Urinary bladder (tissue), 3 donors: ENCODE measurements at regions not wholly inside any gene's neighbourhood (a gene's known extent, or its start where the extent isn't known, plus 50 kb on each side); places are given as distances from the start of the nearest gene placed in this dataset.
"Not testable (repeated sequence)": the region's sequence is repeated elsewhere in the genome, so short reads cannot be mapped to it uniquely, and the experiment has no call there.

Source experiments
- DNase-seq: peaks from one replicate; pipeline ENCODE4 v3.0.0-alpha.2; 2015; ENCODE audit errors: extremely low spot score
- H3K27ac ChIP-seq: one replicate; pipeline ENCODE4 v1.5.1; 2013; ENCODE audit warnings: low read depth, mild to moderate bottlenecking, moderate library complexity
- H3K36me3 ChIP-seq: one replicate; pipeline ENCODE4 v1.6.1; 2013; ENCODE audit warnings: mild to moderate bottlenecking, moderate library complexity; ENCODE audit not compliant: insufficient read depth
- H3K4me1 ChIP-seq: one replicate; pipeline ENCODE4 v1.6.1; 2013; ENCODE audit warnings: mild to moderate bottlenecking, moderate library complexity; ENCODE audit not compliant: insufficient read depth
- H3K4me3 ChIP-seq: one replicate; pipeline ENCODE4 v1.5.1; 2013; ENCODE audit warnings: low read depth, low read length
- WGBS: extraction: QIAGEN DNeasy Blood & Tissue Kit; methylation state at CpG from one replicate; pipeline ENCODE4 v1.1.7; 2013; 5-methylcytosine and 5-hydroxymethylcytosine counted together
- donor health status: healthy with polysubstance abuse.
- donor health status: healthy.

DNA sequence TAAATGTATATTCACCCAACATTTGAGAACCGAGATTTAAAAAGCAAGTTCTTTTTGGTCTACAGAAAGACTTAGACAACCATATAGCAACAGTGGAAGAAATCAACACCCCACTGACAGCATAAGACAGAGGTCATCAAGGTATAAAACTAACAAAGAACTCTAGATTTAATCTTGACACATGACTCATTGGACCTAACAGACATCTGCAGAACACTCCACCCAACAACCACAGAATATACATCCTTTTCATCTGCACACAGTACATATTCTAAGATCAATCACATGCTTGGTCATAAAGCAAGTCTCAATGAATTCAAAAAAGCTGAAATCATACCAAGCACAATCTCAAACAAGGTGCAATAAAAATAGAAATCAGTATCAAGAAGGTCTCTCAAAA lies 65.8 kb downstream of the SPIN4 start:
- Histone ChIP-seq H3K4me3 (no peak overlapping the region), H3K36me3 (no peaks in the 10 kb centered on the region), H3K27ac (no peak overlapping the region), H3K4me1 (no peaks in the 10 kb centered on the region)
- no peak for DNase-seq
- 90% methylated on average over 1 of the region's 1 CpG for WGBS

DNA sequence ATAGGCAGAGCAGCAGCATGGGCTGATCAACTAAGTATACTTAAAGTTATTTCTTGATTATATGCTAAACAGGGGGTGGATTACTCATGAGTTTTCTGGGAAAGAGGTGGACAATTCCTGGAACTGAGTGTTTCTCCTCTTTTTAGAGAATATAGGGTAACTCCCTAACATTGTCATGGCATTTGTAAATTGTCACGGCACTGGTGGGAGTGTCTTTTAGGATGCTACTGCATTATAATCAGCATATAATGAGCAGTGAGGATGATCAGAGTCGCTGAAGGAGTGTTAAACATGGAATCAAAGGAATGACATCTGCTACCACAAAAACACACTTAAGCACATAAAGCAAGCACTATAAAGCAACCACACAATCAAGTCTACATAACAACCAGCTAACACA lies 66.5 kb downstream of the SPIN4 start:
- Histone ChIP-seq H3K36me3 (no peaks in the 10 kb centered on the region), H3K27ac (no peak overlapping the region), H3K4me1 (no peaks in the 10 kb centered on the region), H3K4me3 (no peak overlapping the region)
- DNase-seq = no peak
- 91% methylated on average over 2 of the region's 2 CpGs for WGBS

DNA sequence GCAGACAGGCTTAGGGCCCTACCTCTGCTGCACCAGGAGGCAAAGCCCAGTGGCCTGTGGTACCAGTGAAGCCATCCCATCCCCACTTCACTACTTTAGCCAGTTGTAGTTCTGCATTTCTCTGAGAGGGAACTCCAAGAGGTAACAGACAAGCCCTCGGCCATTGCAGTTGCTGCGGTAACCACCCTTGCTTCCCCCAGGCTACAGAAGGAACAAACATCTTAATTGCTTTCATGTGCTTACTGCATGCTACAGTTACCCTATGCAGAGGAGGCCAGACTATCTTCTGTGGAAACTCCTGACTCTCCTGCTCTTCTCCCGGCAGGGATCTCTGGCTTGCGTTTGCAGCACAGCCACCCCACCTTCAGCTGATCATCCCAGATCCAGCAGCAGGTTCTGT lies 67.8 kb downstream of the SPIN4 start:
- WGBS = 79% methylated on average over 4 of the region's 4 CpGs
- no peaks in the 10 kb centered on the region for H3K36me3 ChIP-seq
- no peaks in the 10 kb centered on the region for H3K4me1 ChIP-seq
- DNase-seq = no peak
- H3K27ac ChIP-seq = no peak overlapping the region
- H3K4me3 ChIP-seq = no peak overlapping the region

DNA sequence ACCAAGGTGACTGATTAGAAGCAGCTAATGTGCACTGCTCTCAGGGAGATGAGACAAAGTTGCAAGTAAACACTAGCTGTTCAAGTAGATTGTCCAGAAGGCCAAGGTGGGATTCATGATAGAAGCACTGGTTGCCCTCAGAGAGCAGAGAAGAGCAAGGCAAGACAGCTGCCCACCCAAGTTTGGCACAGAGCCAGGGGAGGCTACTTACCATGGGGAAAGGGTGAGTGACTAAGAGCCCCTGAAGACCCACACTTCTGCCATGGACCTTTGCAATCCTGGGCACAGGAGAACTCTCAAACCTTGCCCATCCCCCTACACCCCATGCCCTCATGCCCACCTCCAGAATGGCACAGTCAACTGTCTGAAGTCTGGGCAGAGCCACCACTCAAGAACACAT lies 68.3 kb downstream of the SPIN4 start:
- H3K36me3 ChIP-seq = no peaks in the 10 kb centered on the region
- DNase-seq = no peak
- no peak overlapping the region for H3K4me3 ChIP-seq
- H3K27ac ChIP-seq = no peak overlapping the region
- H3K4me1 ChIP-seq = no peaks in the 10 kb centered on the region

DNA sequence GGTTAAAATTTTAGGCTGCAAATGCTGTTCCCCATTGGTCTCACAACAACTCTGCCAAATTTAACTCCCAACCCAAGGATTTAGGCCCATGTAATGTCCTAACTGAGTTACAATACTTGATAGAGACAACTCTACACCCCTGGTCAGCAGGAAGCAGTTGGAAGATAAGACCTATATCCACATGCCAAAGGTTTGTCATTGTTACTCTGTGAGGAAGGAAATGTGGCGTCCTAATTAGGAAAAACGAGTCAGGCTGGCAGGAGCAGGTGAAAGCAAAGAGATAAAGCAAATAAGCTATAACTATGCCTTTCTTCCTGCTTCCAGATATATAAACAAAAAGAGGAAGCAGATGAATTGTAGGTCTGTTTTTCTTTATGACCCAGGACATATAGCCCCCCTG lies 69.1 kb downstream of the SPIN4 start:
- DNase-seq = no peak
- Histone ChIP-seq H3K4me3 (no peak overlapping the region), H3K4me1 (no peaks in the 10 kb centered on the region), H3K27ac (no peak overlapping the region), H3K36me3 (no peaks in the 10 kb centered on the region)
- 21% methylated on average over 2 of the region's 2 CpGs for WGBS

DNA sequence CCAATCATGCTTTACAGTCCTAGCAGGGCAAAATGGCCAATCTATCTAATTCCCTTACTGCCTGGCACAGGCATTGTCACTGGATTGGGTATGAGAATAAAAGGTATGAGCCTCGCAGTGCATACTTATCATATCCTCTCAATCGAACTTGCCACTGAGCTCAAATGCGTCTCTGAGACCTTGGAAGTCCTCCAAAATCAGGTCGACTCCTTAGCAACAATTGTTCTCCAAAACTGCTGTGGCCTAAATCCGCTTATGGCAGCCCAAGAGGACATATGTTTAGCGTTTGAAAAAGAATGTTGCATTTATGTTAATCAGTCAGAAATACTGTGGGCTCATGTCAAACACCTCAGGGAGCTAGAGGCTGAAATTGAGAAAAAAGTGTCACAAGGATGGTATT lies 69.7 kb downstream of the SPIN4 start:
- Histone ChIP-seq H3K4me1 (no peaks in the 10 kb centered on the region), H3K4me3 (no peak overlapping the region), H3K27ac (no peak overlapping the region), H3K36me3 (no peaks in the 10 kb centered on the region)
- WGBS = 66% methylated on average over 6 of the region's 6 CpGs
- no peak for DNase-seq

DNA sequence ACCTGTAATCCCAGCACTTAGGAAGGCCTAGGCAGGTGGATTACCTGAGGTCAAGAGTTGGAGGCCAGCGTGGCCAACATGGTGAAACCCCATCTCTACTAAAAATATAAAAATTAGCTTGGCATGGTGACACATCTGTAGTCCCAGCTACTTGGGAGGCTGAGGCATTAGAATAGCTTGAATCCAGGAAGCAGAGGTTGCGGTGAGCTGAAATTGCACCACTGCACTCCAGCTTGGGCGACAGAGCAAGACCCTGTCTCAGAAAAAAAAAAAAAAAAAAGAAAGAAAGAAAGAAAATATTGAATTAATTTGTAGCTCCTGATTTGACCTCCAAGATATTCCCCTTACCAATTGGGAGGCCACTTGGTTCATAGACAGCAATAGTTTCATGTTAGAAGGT lies 73.7 kb downstream of the SPIN4 start:
- not testable (repeated sequence) for H3K4me1 ChIP-seq, H3K27ac ChIP-seq, DNase-seq, H3K4me3 ChIP-seq, H3K36me3 ChIP-seq
- WGBS = 98% methylated on average over 3 of the region's 3 CpGs

DNA sequence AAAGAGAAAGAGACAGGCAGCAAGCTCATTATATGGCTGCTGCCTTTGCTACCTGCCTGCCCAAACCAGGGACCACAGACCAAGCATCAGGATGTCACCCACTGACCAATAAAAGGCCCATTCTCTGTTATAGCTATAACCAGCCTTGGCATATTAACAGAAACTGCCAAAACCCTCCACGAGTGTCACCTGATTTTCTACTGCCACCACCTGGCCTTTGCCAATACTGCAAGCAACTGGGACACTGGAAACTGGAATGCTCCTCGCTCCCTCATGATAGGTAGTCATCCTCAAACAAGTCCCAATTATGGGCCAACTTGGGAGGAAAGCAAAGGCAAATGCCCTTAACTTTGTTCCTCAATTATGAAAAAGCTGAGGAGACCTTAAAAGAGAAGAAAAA lies 76.0 kb downstream of the SPIN4 start:
- 56% methylated on average over 2 of the region's 2 CpGs for WGBS
- Histone ChIP-seq H3K27ac (no peak overlapping the region), H3K36me3 (no peaks in the 10 kb centered on the region), H3K4me1 (no peaks in the 10 kb centered on the region), H3K4me3 (no peak overlapping the region)
- DNase-seq = no peak

DNA sequence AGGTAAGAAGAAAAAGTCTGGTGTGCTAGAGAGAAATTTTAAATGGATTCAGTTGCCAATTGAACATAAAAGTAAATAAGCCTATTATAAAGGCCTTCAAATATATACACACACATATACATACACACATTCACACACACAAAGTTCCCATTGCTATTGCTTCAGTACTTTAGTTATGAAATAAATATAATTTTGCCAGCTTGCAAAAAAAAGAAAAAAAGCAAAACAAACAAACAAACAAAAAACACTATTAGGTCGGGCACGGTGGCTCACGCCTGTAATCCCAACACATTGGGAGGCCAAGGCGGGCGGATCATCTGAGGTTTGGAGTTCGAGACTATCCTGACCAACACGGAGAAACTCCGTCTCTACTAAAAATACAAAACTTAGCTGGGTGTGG lies 80.3 kb downstream of the SPIN4 start:
- over 99% methylated on average over 8 of the region's 8 CpGs for WGBS
- no peaks in the 10 kb centered on the region for H3K36me3 ChIP-seq
- DNase-seq = no peak

DNA sequence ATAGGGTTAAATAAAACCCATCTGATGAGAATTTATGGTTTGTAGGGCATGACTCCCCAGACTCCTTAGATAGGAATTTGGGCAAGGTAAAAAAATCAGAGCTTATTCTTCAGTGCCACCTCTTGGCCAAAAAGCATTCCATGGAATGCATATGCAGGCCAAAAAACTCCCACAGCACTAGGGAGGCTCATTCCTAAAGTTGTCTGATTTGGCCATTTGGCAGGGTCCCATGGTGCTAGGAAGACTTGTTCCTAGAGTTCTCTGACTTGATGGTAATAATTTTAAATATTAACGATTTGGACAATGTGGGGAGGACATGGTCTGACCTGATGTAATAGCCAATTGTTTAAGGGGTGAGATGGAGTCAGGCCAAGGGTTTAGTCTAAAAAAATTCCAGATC lies 93.0 kb downstream of the SPIN4 start:
- DNase-seq = no peak
- Histone ChIP-seq H3K36me3 (no peaks in the 10 kb centered on the region), H3K4me3 (no peak overlapping the region), H3K27ac (no peak overlapping the region), H3K4me1 (no peaks in the 10 kb centered on the region)
- WGBS = 62% methylated on average over 1 of the region's 1 CpG

More for the DNA sequence above, 80.3 kb downstream of the SPIN4 start:
- Histone ChIP-seq H3K4me3 (no peak overlapping the region), H3K27ac (no peak overlapping the region), H3K4me1 (no peaks in the 10 kb centered on the region)

DNA sequence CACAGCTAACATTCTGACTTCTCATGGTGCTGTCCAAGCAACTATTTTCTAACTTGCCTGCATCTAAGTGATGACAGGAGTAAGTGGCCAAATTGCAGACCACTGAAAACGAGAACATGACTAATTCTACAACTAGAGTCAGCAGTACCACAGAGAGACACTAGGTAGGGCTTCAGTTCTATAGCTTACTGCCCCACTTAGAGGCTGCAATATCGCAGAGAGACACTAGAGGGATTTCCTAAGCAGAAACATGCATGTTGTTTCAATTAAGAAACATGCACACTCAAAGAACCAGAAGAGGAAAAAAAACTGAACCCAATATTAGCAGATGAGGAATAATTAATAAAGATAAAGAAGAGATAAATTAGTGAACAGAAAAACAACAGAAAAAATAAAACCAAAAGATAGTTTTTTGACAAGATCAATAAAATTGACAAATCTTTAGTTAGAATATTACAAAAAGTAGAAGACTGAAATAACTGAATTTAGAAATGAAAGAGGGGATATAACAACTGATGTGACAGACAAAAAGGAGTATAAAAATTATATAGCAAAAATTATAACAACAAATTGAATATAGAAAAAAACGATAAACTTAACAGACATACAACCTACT lies 100.8 kb downstream of the SPIN4 start:
- no peaks in the 10 kb centered on the region for H3K36me3 ChIP-seq
- 31% methylated on average over 3 of the region's 3 CpGs for WGBS

DNA sequence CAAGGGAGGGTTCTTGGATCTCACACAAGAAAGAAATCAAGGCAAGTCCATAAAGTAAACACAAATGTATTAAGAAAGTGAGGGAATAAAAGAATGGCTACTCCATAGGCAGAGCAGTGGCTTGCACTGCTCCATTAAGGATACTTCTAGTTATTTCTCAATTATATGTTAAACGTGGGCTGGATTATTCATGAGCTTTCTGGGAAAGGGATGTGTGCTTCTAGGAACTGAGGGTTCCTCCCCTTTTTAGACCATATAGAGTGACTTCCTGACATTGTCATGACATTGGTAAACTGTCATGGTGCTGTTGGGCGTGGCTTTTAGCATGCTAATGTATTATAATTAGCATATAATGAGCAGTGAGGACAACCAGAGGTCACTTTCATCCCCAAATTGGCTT lies 108.4 kb downstream of the SPIN4 start:
- WGBS = no CpG with 5 or more reads among the region's 2 CpGs
- H3K27ac ChIP-seq, H3K4me3 ChIP-seq, H3K36me3 ChIP-seq, H3K4me1 ChIP-seq, DNase-seq: not testable (repeated sequence)

More for the DNA sequence above, 100.8 kb downstream of the SPIN4 start:
- Histone ChIP-seq H3K4me1 (no peaks in the 10 kb centered on the region), H3K4me3 (no peak overlapping the region), H3K27ac (no peak overlapping the region)
- peak; percentile 18 for DNase-seq

DNA sequence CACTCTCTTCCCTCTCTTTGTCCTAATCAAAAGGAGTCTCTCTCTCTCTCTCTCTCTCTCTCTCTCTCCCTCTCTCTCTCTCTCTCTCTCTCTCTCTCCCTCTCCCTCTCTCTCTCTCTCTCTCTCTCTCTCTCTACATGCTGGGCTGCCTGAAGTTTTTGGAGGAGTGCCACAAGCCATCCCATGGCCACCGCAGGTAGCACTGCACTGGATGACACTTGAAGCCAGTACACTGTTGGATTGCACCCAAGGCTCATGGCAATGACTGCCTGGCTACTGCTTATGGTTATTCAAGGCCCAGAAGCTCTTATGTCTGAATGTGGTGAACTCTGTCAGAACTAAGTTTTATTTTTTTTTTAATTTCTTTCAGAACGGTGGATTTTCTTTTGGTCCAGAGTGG lies 115.2 kb downstream of the SPIN4 start:
- not testable (repeated sequence) for DNase-seq, H3K4me3 ChIP-seq, H3K36me3 ChIP-seq, H3K27ac ChIP-seq, H3K4me1 ChIP-seq
- no CpG with 5 or more reads among the region's 2 CpGs for WGBS

DNA sequence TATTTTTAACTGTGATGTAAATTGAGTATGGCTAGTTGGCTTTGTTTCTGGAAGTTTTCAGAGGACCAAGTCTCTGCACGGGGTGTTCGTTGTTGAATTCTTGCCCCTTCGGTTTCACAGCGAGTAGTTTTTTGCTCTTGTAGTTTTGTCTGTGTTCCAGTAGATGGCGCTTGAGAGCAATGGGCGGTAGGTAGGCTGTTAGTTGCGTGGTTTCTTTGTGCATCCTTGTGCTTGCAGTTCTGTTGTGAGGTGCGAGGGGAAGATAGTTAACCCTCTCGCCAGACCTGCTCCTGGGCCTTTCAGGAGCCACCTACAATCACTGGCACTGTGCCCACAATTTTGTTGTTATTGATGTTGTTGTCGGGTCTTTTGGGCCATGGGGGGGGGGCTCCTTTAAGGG lies 118.1 kb downstream of the SPIN4 start:
- H3K4me1 ChIP-seq, DNase-seq, H3K36me3 ChIP-seq, H3K4me3 ChIP-seq, H3K27ac ChIP-seq: not testable (repeated sequence)
- WGBS = no CpG with 5 or more reads among the region's 10 CpGs

DNA sequence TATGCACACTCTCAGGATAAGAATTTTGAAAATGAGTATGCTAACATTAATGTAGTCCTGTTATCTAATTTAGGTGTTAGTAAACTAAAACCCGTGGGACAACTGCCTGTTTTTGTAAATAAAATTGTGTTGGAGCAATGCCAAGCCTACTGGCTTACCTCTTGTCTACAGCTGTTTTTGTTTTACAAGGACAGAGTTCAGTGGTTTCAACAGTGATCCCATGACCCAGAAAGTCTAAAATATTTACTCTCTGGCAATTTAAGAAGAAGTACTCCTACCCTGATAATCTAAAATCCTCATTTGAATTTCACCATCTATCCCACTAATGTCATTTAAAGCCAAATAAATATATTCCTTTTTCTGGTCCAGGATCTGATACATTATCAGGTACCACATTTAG lies 132.9 kb downstream of the SPIN4 start:
- WGBS = no CpG with 5 or more reads among the region's 1 CpG
- H3K27ac ChIP-seq, DNase-seq, H3K4me1 ChIP-seq, H3K36me3 ChIP-seq, H3K4me3 ChIP-seq: not testable (repeated sequence)
